ENCODE measurements at regions not wholly inside any gene's neighbourhood (a gene's known extent, or its start where the extent isn't known, plus 50 kb on each side); places are given as distances from the start of the nearest gene placed in this dataset.

DNA sequence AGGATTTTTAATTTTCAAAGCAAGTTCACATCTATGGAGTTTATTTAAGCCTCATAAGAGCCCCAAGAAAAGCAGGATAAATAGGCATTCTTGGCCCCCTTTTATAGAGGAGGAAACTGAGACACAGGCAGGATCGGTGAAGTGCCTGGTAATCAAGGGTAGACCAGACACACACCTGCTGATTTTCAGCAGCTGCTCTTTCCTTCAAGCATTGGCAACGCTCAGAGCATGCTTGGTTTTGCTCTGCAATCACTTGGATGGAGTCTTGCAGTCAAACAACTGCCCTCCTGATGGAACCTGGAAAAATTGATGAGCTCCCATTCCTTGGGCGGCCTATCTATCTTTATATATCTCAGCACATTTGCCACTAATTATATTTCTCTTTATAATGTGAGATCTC, 478.9 kb upstream of the CAMK1G start:
- TF ChIP-seq RAD21 (IDR thresholded peaks at IDR 0.05; ENCODE audit: low read depth) = no peak
- no peak for TF ChIP-seq TAF1 (IDR thresholded peaks at IDR 0.05; ENCODE audit: low read depth)
- TF ChIP-seq EGR1 (IDR thresholded peaks at IDR 0.05) = no peak
- no peak for TF ChIP-seq EP300 (IDR thresholded peaks at IDR 0.05; ENCODE audit: borderline replicate concordance)
- TF ChIP-seq YY1 (IDR thresholded peaks at IDR 0.05; ENCODE audit: low read depth) = no peak

Data from Ishikawa (cell line).